Astrocyte of the cerebellum (primary cell): ENCODE measurements at regions not wholly inside any gene's neighbourhood (a gene's known extent, or its start where the extent isn't known, plus 50 kb on each side); places are given as distances from the start of the nearest gene placed in this dataset.

Experiments used
- DNase-seq: peaks from one replicate; pipeline ENCODE4 v3.0.0-alpha.2; 2011; ENCODE audit warnings: low read depth
- H3K4me3 ChIP-seq: 2 replicates; pipeline ENCODE4 v1.5.1; 2011; ENCODE audit warnings: mild to moderate bottlenecking, low read depth, low read length, moderate library complexity
- CTCF ChIP-seq: IDR thresholded peaks from 2 replicates; pipeline ENCODE4 v1.5.1; 2012; ENCODE audit warnings: low read length, low read depth, moderate library complexity, mild to moderate bottlenecking; ENCODE audit errors: missing control alignments
- in situ Hi-C: cut with HindIII; loops from 2 replicates; pipeline ENCODE4 v1.10.0; 2017; ENCODE audit warnings: low sequenced_read_pairs

GRCh38 chr3:101102678-101103296, 109.6 kb upstream of the ABI3BP start:
- TF ChIP-seq CTCF = no peak
- DNase-seq = no peak
- no peak overlapping the region for H3K4me3 ChIP-seq
- in situ Hi-C loops = no loop called here

DNA sequence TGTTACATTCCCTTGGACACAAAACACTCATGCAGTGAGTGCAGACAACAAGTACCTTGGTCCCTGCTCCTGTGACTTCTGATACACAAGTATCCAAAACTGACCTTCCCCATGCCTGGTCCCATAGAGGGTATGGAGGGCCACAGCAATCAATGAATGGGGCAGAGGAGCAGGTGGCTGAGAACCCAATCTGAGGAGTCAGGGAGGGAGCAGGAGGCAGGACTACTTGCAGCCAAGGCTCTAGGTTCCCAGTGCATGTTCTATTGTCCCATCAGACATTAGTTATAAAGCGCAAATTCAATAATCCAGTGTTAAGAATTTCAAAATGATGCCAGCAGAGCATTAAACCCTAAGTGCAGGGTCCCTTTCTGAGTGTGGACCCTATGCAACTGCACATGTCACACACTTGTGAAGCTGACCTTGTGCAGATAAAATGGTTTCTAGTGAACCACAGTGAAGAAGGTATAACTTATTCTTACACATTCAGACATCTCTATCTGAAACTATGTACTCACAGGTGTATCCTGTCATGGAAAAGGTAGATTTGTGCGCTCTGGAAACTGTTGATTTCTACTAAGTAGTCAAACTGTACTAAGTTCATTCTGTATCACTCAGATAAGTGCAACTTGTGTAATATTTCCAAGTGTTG, 107.3 kb upstream of the ABI3BP start:
- no peak for DNase-seq
- in situ Hi-C loops = no loop called here
- H3K4me3 ChIP-seq = no peak overlapping the region
- no peak for TF ChIP-seq CTCF

GRCh38 chr3:101099791-101100190, 106.6 kb upstream of the ABI3BP start:
- in situ Hi-C loops = loop anchor here (5.0 kb wide), 1 partner anchor 53 kb away; no protein-coding TSS in a partner anchor
- no peak for TF ChIP-seq CTCF
- H3K4me3 ChIP-seq = no peak overlapping the region
- DNase-seq = no peak

DNA sequence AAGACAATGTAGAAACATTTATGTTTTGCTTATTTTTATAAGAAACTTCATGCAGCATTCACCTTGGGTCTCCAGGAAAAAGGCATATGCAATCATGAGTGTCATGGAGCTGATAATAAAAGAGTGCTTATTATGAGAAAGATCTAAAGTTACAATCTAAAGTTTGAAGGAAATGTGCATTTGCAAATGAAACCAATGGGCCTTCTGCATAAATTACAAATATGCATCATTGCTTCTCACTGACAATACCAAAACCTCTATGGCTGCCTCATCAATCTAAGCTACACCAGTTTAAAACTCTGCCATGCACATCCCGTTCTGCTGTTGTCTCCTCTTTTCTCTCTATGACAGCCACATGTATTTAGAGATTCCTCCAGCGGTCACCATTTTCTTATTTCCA, 103.2 kb upstream of the ABI3BP start:
- TF ChIP-seq CTCF = no peak
- H3K4me3 ChIP-seq = no peak overlapping the region
- in situ Hi-C loops = loop anchor here (5.0 kb wide), 1 partner anchor 56 kb away; no protein-coding TSS in a partner anchor
- no peak for DNase-seq

GRCh38 chr3:101095693-101096430, 102.6 kb upstream of the ABI3BP start:
- no peak for DNase-seq
- H3K4me3 ChIP-seq = no peak overlapping the region
- TF ChIP-seq CTCF = no peak
- in situ Hi-C loops = loop anchor here (5.0 kb wide), 1 partner anchor 56 kb away; no protein-coding TSS in a partner anchor

DNA sequence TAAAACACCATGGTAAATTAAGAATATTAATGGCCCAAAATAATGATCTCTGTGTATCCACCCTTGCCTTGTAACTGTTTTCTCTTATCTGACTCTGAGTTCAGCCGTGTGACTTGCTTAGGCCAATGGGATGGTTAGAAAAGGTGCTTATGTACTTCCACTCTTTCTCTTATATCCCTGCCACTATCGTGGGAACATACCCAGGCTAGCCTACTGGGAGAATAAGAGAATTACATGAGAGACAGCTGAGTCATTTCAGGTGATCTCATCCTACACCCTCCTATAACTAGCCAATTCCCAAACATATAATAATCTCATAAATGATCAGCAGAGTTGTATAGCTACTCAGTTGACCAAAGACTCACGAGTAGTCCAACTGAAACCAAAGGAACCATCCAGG, 98.3 kb upstream of the ABI3BP start:
- H3K4me3 ChIP-seq = no peak overlapping the region
- DNase-seq = no peak
- in situ Hi-C loops = no loop called here
- TF ChIP-seq CTCF = no peak
